H9 (cell line): ENCODE measurements at regions not wholly inside any gene's neighbourhood (a gene's known extent, or its start where the extent isn't known, plus 50 kb on each side); places are given as distances from the start of the nearest gene placed in this dataset.

Experiments used
- DNase-seq: peaks from one replicate; pipeline ENCODE4 v3.0.0-alpha.2; 2017
- H2AFZ ChIP-seq: one replicate; pipeline ENCODE4 v1.6.1; 2013; ENCODE audit warnings: mild to moderate bottlenecking, low read length, control low read depth, moderate library complexity
- H2AK5ac ChIP-seq: 2 replicates; pipeline ENCODE4 v1.6.1; 2013; ENCODE audit warnings: low read length, control low read depth, mixed read lengths; ENCODE audit not compliant: insufficient read length
- H2BK120ac ChIP-seq: one replicate; pipeline ENCODE4 v1.6.1; 2013; ENCODE audit warnings: low read depth, mild to moderate bottlenecking, low read length, control low read depth, inconsistent platforms; ENCODE audit not compliant: poor library complexity, severe bottlenecking
- H2BK12ac ChIP-seq: 2 replicates; pipeline ENCODE4 v1.6.1; 2013; ENCODE audit warnings: low read length, control low read depth, mixed read lengths, low read depth; ENCODE audit not compliant: insufficient read length
- H2BK15ac ChIP-seq: 2 replicates; pipeline ENCODE4 v1.6.1; 2013; ENCODE audit warnings: low read depth, low read length, control low read depth
- H2BK20ac ChIP-seq: one replicate; pipeline ENCODE4 v1.6.1; 2013; ENCODE audit warnings: low read depth, mild to moderate bottlenecking, low read length, control low read depth, inconsistent platforms; ENCODE audit not compliant: poor library complexity, severe bottlenecking
- H2BK5ac ChIP-seq: 2 replicates; pipeline ENCODE4 v1.6.1; 2013; ENCODE audit warnings: low read length, control low read depth, mixed read lengths; ENCODE audit not compliant: insufficient read length
- H3K14ac ChIP-seq: 2 replicates; pipeline ENCODE4 v1.6.1; 2013; ENCODE audit warnings: low read length, control low read depth; ENCODE audit not compliant: insufficient read depth
- H3K18ac ChIP-seq: 2 replicates; pipeline ENCODE4 v1.6.1; 2013; ENCODE audit warnings: low read depth, mild to moderate bottlenecking, mixed read lengths, low read length, control low read depth; ENCODE audit not compliant: insufficient read length
- H3K23ac ChIP-seq: 2 replicates; pipeline ENCODE4 v1.6.1; 2013; ENCODE audit warnings: low read length, control low read depth, mixed read lengths, low read depth; ENCODE audit not compliant: insufficient read length
- H3K23me2 ChIP-seq: 2 replicates; pipeline ENCODE4 v1.6.1; 2013; ENCODE audit warnings: low read depth, mild to moderate bottlenecking, mixed read lengths, low read length, control low read depth; ENCODE audit not compliant: insufficient read length, poor library complexity, severe bottlenecking
- H3K27ac ChIP-seq: 2 replicates; pipeline ENCODE4 v1.5.1; 2013; ENCODE audit warnings: low read length, control low read depth, mixed read lengths, low read depth; ENCODE audit not compliant: insufficient read length
- H3K27me3 ChIP-seq: 2 replicates; pipeline ENCODE4 v1.6.1; 2013; ENCODE audit warnings: low read length, control low read depth, inconsistent platforms; ENCODE audit not compliant: insufficient read depth
- H3K4ac ChIP-seq: 2 replicates; pipeline ENCODE4 v1.6.1; 2013; ENCODE audit warnings: low read depth, mild to moderate bottlenecking, control low read depth, inconsistent platforms, low read length, moderate library complexity
- H3K4me1 ChIP-seq: 2 replicates; pipeline ENCODE4 v1.6.1; 2013; ENCODE audit warnings: low read length, control low read depth, inconsistent platforms; ENCODE audit not compliant: insufficient read depth
- H3K4me2 ChIP-seq: 2 replicates; pipeline ENCODE4 v1.6.1; 2013; ENCODE audit warnings: low read length, control low read depth, mixed read lengths; ENCODE audit not compliant: insufficient read length, insufficient read depth
- H3K56ac ChIP-seq: 2 replicates; pipeline ENCODE4 v1.6.1; 2013; ENCODE audit warnings: low read depth, mild to moderate bottlenecking, mixed read lengths, low read length, control low read depth; ENCODE audit not compliant: insufficient read length
- H3K79me1 ChIP-seq: 2 replicates; pipeline ENCODE4 v1.6.1; 2013; ENCODE audit warnings: low read depth, mild to moderate bottlenecking, moderate library complexity, low read length, control low read depth, inconsistent platforms; ENCODE audit not compliant: insufficient read depth, poor library complexity, severe bottlenecking
- H3K79me2 ChIP-seq: 2 replicates; pipeline ENCODE4 v1.6.1; 2013; ENCODE audit warnings: low read length, control low read depth, inconsistent platforms; ENCODE audit not compliant: insufficient read depth
- H3K9ac ChIP-seq: 2 replicates; pipeline ENCODE4 v1.6.1; 2013; ENCODE audit warnings: low read length, control low read depth, mixed read lengths; ENCODE audit not compliant: insufficient read length; ENCODE audit errors: extremely low read depth
- H3K9me3 ChIP-seq: one replicate; pipeline ENCODE4 v1.6.1; 2013; ENCODE audit warnings: low read depth, low read length, inconsistent platforms; ENCODE audit not compliant: control insufficient read depth
- H3T11ph ChIP-seq: one replicate; pipeline ENCODE4 v1.6.1; 2013; ENCODE audit warnings: mild to moderate bottlenecking, low read length, control low read depth, inconsistent platforms
- H4K20me1 ChIP-seq: one replicate; pipeline ENCODE4 v1.6.1; 2013; ENCODE audit not compliant: control insufficient read depth, insufficient read length, insufficient read depth
- H4K5ac ChIP-seq: 2 replicates; pipeline ENCODE4 v1.6.1; 2013; ENCODE audit warnings: low read depth, mild to moderate bottlenecking, mixed read lengths, low read length, control low read depth; ENCODE audit not compliant: insufficient read length
- H4K8ac ChIP-seq: replicated peaks from 2 replicates; pipeline ENCODE4 v1.6.1; 2013; ENCODE audit warnings: low read length, control low read depth, mixed read lengths, low read depth; ENCODE audit not compliant: insufficient read length
- H4K91ac ChIP-seq: 2 replicates; pipeline ENCODE4 v1.6.1; 2013; ENCODE audit warnings: low read depth, mild to moderate bottlenecking, moderate library complexity, mixed read lengths, low read length, control low read depth; ENCODE audit not compliant: insufficient read length
- H3K27ac Mint-ChIP-seq, 3 experiments: 2 replicates in 2 of 3; 3 replicates in 1 of 3; pipeline ENCODE4 v1.8.0; 2020 to 2021; ENCODE audit warnings: mixed read lengths in 3 of 3, mild to moderate bottlenecking in 1 of 3, moderate library complexity in 1 of 3
- H3K27me3 Mint-ChIP-seq: 2 replicates; pipeline ENCODE4 v1.8.0; 2021; ENCODE audit warnings: low read depth, mild to moderate bottlenecking, moderate library complexity, mixed read lengths
- H3K36me3 Mint-ChIP-seq, 3 experiments: 2 replicates in 2 of 3; 3 replicates in 1 of 3; pipeline ENCODE4 v1.8.0; 2020 to 2021; ENCODE audit warnings: low read depth in 3 of 3, mixed read lengths in 3 of 3; ENCODE audit not compliant: insufficient read depth in 1 of 3
- H3K4me1 Mint-ChIP-seq, 2 experiments: 2 replicates each; pipeline ENCODE4 v1.8.0; 2020; ENCODE audit warnings: mixed read lengths in 2 of 2
- H3K4me3 Mint-ChIP-seq, 2 experiments: 2 replicates in 1 of 2; 3 replicates in 1 of 2; pipeline ENCODE4 v1.8.0; 2020 to 2021; ENCODE audit warnings: mild to moderate bottlenecking in 2 of 2, mixed read lengths in 2 of 2, moderate library complexity in 1 of 2
- H3K9me3 Mint-ChIP-seq, 2 experiments: 2 replicates in 1 of 2; 3 replicates in 1 of 2; pipeline ENCODE4 v1.8.0; 2020; ENCODE audit warnings: mild to moderate bottlenecking in 2 of 2, mixed read lengths in 2 of 2, moderate library complexity in 1 of 2
- CTCF ChIP-seq: fragments of 200-600 bp; sonication (generic); conservative IDR thresholded peaks from 3 replicates; pipeline ENCODE4 v1.8.0; 2021; ENCODE audit warnings: antibody characterized with exemption, mild to moderate bottlenecking
- WGBS: extraction: QIAGEN DNeasy Blood & Tissue Kit; methylation state at CpG from one replicate; pipeline ENCODE4 v1.1.7; 2013; ENCODE audit warnings: missing lambda C conversion rate, low lambda C conversion rate, mixed read lengths; ENCODE audit not compliant: insufficient read length; ENCODE audit errors: extremely low coverage; 5-methylcytosine and 5-hydroxymethylcytosine counted together

GRCh38 chr2:67604360-67604759 is 207.2 kb downstream of the ETAA1 start:
- H4K91ac ChIP-seq = no peak overlapping the region
- Mint-ChIP-seq H3K4me1 (peaks cover 0 to 5% of the 10 kb centered on the region in 2 experiments; a peak in 2 of 4 replicates), H3K36me3 (no peaks in the 10 kb centered on the region), H3K9me3 (no peaks in the 10 kb centered on the region), H3K27ac (no peak overlapping the region), H3K27me3 (peaks cover 5% of the 10 kb centered on the region), H3K4me3 (no peak overlapping the region)
- no CpG with 5 or more reads among the region's 1 CpG for WGBS
- no peak overlapping the region for H4K5ac ChIP-seq
- no peak for TF ChIP-seq CTCF
- H3K18ac ChIP-seq = no peak overlapping the region
- H2BK5ac ChIP-seq = no peak overlapping the region
- H3T11ph ChIP-seq = no peak overlapping the region
- H3K27ac ChIP-seq = no peak overlapping the region
- H2AK5ac ChIP-seq = no peak overlapping the region
- no peak overlapping the region for H2BK12ac ChIP-seq
- no peak overlapping the region for H2BK120ac ChIP-seq
- no peak overlapping the region for H2BK15ac ChIP-seq
- H3K27me3 ChIP-seq = no peaks in the 10 kb centered on the region
- no peaks in the 10 kb centered on the region for H3K4me1 ChIP-seq
- no peak overlapping the region for H3K14ac ChIP-seq
- no peaks in the 10 kb centered on the region for H3K79me2 ChIP-seq
- H3K9ac ChIP-seq = no peak overlapping the region
- no peaks in the 10 kb centered on the region for H3K79me1 ChIP-seq
- H3K9me3 ChIP-seq = no peaks in the 10 kb centered on the region
- DNase-seq = no peak
- H3K4me2 ChIP-seq = no peak overlapping the region
- no peak overlapping the region for H3K23ac ChIP-seq
- H2AFZ ChIP-seq = no peak overlapping the region
- no peak overlapping the region for H4K8ac ChIP-seq
- H4K20me1 ChIP-seq = no peaks in the 10 kb centered on the region
- H3K23me2 ChIP-seq = no peaks in the 10 kb centered on the region
- no peak overlapping the region for H2BK20ac ChIP-seq
- H3K56ac ChIP-seq = no peak overlapping the region
- no peak overlapping the region for H3K4ac ChIP-seq
